ENCODE measurements at regions not wholly inside any gene's neighbourhood (a gene's known extent, or its start where the extent isn't known, plus 50 kb on each side); places are given as distances from the start of the nearest gene placed in this dataset.

DNA sequence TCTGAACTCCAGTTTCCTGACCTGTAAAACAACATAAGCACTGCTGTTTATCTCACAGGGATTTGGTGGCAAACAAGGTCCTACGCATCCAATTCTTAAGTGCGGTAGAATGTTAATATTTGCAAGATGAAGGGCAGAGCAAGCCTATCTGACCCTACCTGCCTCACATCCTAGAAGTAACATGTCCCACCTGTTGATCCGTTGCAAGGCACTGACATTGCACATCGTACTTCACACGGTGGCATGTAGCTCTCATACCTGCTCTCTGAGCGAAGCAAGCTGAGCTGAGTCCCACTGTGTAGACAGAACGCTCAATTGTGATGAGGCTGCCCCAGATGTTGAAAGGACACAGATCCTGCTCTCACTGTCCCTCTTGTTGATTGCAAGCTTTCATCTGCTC, 154.7 kb upstream of the PDE10A start:
- CTCF ChIA-PET: no interaction called here
- no peaks in the 10 kb centered on the region for H3K36me3 ChIP-seq (replicated peaks in 1 of 2; ENCODE audit: control extremely low read depth in 1 of 2, control insufficient read depth in 1 of 2, extremely low read depth in 1 of 2, insufficient read depth in 2 of 2, low read length in 1 of 2)
- no peaks in the 10 kb centered on the region for H3K79me2 ChIP-seq (ENCODE audit: control insufficient read depth, insufficient read depth, low read length)
- peaks cover 0 to 8% (median 0%) of the 10 kb centered on the region in 3 donors for H3K9me3 ChIP-seq (ENCODE audit: control extremely low read depth in 1 of 3, control insufficient read depth in 2 of 3, insufficient read depth in 1 of 3, low read length in 2 of 3)
- Mint-ChIP-seq H3K27me3 (peaks cover 27% of the 10 kb centered on the region), H3K4me1 (no peaks in the 10 kb centered on the region), H3K27ac (no peak overlapping the region), H3K9me3 (ENCODE audit: insufficient read depth) (no peaks in the 10 kb centered on the region), H3K4me3 (no peak overlapping the region)
- no peak overlapping the region for H3K4me2 ChIP-seq (replicated peaks; ENCODE audit: low read depth, low read length, poor library complexity, severe bottlenecking)
- DNase-seq: no peak
- WGBS (ENCODE audit: insufficient coverage): 93% methylated on average over 7 of the region's 7 CpGs
- no peak overlapping the region for H3K9ac ChIP-seq (ENCODE audit: low read length)
- peaks cover 0 to 5% (median 1%) of the 10 kb centered on the region in 4 experiments for H3K27me3 ChIP-seq (replicated peaks in 1 of 4; ENCODE audit: control extremely low read depth in 1 of 4, control insufficient read depth in 3 of 4, insufficient read depth in 4 of 4, low read length in 3 of 4)
- POLR2A ChIA-PET: no interaction called here
- H2AFZ ChIP-seq (ENCODE audit: insufficient read depth, low read depth, low read length, poor library complexity, severe bottlenecking): no peak overlapping the region
- no peak for TF ChIP-seq CTCF (IDR thresholded peaks at IDR 0.05)
- no peak for TF ChIP-seq EZH2 (IDR thresholded peaks at IDR 0.05; ENCODE audit: borderline replicate concordance, insufficient read depth, low read depth, low read length, poor library complexity, severe bottlenecking)
- H4K20me1 ChIP-seq (ENCODE audit: control insufficient read depth, insufficient read depth, low read length, poor library complexity, severe bottlenecking): no peaks in the 10 kb centered on the region
- no peak overlapping the region for H3K27ac ChIP-seq (ENCODE audit: low read length in 2 of 2)
- no peak for ATAC-seq (ENCODE audit: low read depth)
- no peaks in the 10 kb centered on the region for H3K4me1 ChIP-seq (ENCODE audit: control insufficient read depth in 2 of 2, insufficient read depth in 2 of 2, low read length in 2 of 2)
- no peak overlapping the region for H3K4me3 ChIP-seq (ENCODE audit: control extremely low read depth in 1 of 5, extremely low read depth in 1 of 5, insufficient read depth in 1 of 5, low read depth in 2 of 5, low read length in 4 of 5)
- intact Hi-C loops (cut with micrococcal nuclease): no loop called here

GRCh38 chr6:165817148-165817547, 154.1 kb upstream of the PDE10A start:
- H3K27ac Mint-ChIP-seq: no peak overlapping the region
- H3K4me1 Mint-ChIP-seq: no peaks in the 10 kb centered on the region
- Histone ChIP-seq H4K20me1 (ENCODE audit: control insufficient read depth, insufficient read depth, low read length, poor library complexity, severe bottlenecking) (no peaks in the 10 kb centered on the region), H2AFZ (ENCODE audit: insufficient read depth, low read depth, low read length, poor library complexity, severe bottlenecking) (no peak overlapping the region), H3K36me3 (replicated peaks in 1 of 2; ENCODE audit: control extremely low read depth in 1 of 2, control insufficient read depth in 1 of 2, extremely low read depth in 1 of 2, insufficient read depth in 2 of 2, low read length in 1 of 2) (no peaks in the 10 kb centered on the region), H3K9ac (ENCODE audit: low read length) (no peak overlapping the region), H3K4me3 (ENCODE audit: control extremely low read depth in 1 of 5, extremely low read depth in 1 of 5, insufficient read depth in 1 of 5, low read depth in 2 of 5, low read length in 4 of 5) (no peak overlapping the region), H3K27ac (ENCODE audit: low read length in 2 of 2) (no peak overlapping the region), H3K9me3 (ENCODE audit: control extremely low read depth in 1 of 3, control insufficient read depth in 2 of 3, insufficient read depth in 1 of 3, low read length in 2 of 3) (peaks cover 0 to 6% (median 0%) of the 10 kb centered on the region in 3 donors), H3K4me2 (replicated peaks; ENCODE audit: low read depth, low read length, poor library complexity, severe bottlenecking) (no peak overlapping the region), H3K4me1 (ENCODE audit: control insufficient read depth in 2 of 2, insufficient read depth in 2 of 2, low read length in 2 of 2) (no peaks in the 10 kb centered on the region), H3K79me2 (ENCODE audit: control insufficient read depth, insufficient read depth, low read length) (no peaks in the 10 kb centered on the region), H3K27me3 (replicated peaks in 1 of 4; ENCODE audit: control extremely low read depth in 1 of 4, control insufficient read depth in 3 of 4, insufficient read depth in 4 of 4, low read length in 3 of 4) (peaks cover 0 to 5% (median 1%) of the 10 kb centered on the region in 4 experiments)
- TF ChIP-seq EZH2 (IDR thresholded peaks at IDR 0.05; ENCODE audit: borderline replicate concordance, insufficient read depth, low read depth, low read length, poor library complexity, severe bottlenecking): no peak
- no peak for TF ChIP-seq CTCF (IDR thresholded peaks at IDR 0.05)
- WGBS (ENCODE audit: insufficient coverage): no CpG with 5 or more reads among the region's 3 CpGs
- H3K9me3 Mint-ChIP-seq (ENCODE audit: insufficient read depth): no peaks in the 10 kb centered on the region
- ChIA-PET POLR2A (no interaction called here), CTCF (no interaction called here)
- DNase-seq (no peak), ATAC-seq (ENCODE audit: low read depth) (no peak)
- intact Hi-C loops (cut with micrococcal nuclease): no loop called here
- peaks cover 27% of the 10 kb centered on the region for H3K27me3 Mint-ChIP-seq
- no peak overlapping the region for H3K4me3 Mint-ChIP-seq

All from B cell (primary cell).